Amygdala (tissue), 56 donors: ENCODE measurements at regions not wholly inside any gene's neighbourhood (a gene's known extent, or its start where the extent isn't known, plus 50 kb on each side); places are given as distances from the start of the nearest gene placed in this dataset.
"Not testable (repeated sequence)": the region's sequence is repeated elsewhere in the genome, so short reads cannot be mapped to it uniquely, and the experiment has no call there.

Experiments used
- DNase-seq, 56 donors: peaks; one replicate each; lab custom pipeline; 2025; lab: John Stamatoyannopoulos, UW

DNA sequence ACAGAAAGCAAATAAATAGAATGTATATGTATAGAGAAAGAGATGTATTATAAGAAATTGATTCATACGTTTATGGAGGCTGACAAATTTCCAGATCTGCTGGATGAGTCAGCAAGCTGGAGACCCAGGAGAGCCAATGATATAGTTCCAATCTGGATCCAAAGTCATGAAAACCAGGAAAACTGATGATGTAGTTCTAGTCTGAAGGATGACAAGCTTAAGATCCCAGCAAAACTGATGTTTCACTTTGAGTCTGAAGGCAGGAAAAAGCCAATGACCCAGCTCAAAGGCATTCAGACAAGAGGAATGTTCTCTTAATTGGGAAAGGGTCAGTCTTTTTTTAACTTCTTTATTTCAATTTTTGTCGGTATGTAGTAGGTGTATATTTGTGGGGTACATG, 102.6 kb downstream of the LHFPL1 start:
- DNase-seq = no peak

- DNase-seq = no peak
These were observed 108.3 kb downstream of the LHFPL1 start for GRCh38 chrX:112571388-112571787.

GRCh38 chrX:112555831-112556230, 123.9 kb downstream of the LHFPL1 start:
- DNase-seq = no peak

DNA sequence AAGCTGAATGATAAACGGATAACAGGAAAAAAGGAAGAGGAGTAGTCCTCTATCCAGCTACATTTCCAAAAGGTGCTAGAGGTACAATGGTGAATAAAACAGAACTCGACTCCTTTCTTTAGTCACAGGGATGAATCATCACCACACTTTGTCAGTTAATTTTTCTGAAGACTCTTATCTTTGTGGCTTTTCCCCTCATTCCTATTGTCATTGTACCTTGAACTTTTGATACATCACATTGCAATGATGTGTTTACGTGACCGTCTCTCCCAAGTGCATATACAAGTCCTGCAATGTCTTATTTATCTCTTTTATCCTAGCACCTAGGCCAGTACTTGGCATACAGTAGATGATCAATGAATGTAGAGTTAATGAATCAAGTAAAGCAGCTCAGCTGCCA, 134.7 kb downstream of the LHFPL1 start:
- DNase-seq = no peak

DNA sequence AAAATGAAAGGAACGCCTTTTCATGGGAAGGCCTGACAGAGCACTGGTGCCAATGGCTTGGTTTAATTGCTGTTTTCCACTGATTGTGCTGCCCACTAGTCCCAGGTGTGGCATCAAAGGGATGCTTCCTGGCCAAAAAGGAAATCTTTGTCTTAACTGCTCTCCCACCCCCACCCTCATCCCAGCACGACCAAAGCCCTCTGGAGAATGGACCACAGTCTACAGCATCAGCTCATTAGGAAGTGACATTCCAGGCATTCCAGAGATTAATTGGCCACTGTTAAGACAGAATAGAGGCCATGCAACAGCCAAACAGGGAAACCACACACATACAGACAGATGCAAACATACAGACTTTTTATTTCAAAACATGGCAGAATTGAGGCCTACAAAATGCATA, 143.2 kb downstream of the LHFPL1 start:
- DNase-seq = no peak

GRCh38 chrX:112527903-112528302, 151.8 kb downstream of the LHFPL1 start:
- DNase-seq = no peak

GRCh38 chrX:112521676-112522075, 158.1 kb downstream of the LHFPL1 start:
- no peak for DNase-seq

DNA sequence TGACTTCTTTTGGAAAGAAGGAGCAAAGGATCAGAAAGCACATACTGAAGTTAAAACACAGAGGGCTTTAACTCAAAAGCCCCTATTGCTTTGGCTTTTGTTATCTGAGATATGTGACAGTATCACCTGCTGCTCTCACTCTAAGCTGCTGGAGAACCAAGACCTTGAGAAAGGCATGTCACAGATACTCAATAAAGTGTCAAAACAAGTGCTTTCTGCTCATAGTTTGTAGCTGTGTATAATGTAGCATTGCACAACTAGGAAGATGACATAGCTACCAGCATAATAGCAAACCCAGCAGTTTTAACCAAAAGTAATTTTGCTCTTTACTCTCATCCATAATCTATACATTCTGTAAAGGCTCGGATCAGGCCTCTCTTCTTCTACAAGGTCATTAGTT, 159.6 kb downstream of the LHFPL1 start:
- no peak for DNase-seq

GRCh38 chrX:112513154-112513553, 166.6 kb downstream of the LHFPL1 start:
- no peak for DNase-seq

DNA sequence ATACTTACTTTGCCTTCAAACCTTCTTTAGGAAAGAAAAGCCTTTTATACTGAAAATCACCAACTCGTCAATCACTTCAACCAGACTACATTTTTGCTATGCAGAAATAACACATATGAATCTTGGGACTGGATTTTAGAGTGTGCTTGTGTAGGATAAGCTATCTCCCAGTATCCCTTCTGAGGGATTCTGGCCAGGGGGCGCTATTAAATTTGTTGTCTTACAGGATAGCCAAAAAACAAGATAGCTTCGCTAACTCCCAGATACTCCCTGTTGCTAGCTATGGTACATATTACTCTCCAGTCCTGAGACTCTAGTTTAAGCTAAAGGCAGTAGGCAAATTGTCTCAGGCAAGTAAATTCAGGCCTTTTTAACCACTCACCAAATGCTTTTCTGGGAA, 167.2 kb downstream of the LHFPL1 start:
- no peak for DNase-seq

GRCh38 chrX:112510629-112511028, 169.1 kb downstream of the LHFPL1 start:
- no peak for DNase-seq

- no peak for DNase-seq
These were observed 202.1 kb downstream of the LHFPL1 start for GRCh38 chrX:112477653-112478052.

DNA sequence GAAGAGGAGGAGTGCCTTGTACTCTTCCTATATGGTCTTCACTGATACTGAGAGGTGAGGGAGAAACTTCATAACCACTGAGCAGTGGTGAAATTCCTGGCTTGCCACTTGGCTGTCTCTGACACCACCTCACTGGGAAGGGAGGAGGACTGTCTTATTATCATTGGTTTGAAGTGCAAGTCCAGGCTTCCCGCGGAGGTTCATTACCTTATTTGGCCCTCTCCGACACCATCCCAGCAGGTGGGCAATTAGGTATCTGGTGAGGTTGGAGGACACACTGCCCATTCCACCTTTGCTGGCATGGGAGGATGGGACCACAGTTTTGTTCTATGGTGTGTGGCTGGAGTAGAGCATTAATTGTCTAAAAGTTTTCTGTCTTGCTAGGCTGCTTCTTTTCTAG, 206.1 kb downstream of the LHFPL1 start:
- no peak for DNase-seq

DNA sequence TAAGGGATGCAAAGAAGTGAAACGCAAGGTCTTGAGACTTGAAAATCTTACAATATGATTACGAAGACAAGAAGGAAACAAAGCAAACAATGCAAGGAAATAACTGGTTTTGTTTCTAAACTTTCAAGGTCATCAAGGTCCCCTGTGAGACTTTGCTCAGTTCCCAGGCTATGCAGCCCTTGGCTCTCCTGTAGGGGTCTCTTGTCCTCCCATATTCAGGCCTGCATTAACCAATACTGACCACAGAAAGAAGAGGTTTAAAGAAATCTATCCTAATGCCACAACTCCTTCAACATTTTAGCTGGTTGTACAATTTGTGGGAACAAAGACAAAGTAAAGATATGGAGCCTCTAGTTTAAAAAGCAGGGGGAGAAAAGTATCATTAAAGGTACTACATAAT, 209.2 kb downstream of the LHFPL1 start:
- no peak for DNase-seq

DNA sequence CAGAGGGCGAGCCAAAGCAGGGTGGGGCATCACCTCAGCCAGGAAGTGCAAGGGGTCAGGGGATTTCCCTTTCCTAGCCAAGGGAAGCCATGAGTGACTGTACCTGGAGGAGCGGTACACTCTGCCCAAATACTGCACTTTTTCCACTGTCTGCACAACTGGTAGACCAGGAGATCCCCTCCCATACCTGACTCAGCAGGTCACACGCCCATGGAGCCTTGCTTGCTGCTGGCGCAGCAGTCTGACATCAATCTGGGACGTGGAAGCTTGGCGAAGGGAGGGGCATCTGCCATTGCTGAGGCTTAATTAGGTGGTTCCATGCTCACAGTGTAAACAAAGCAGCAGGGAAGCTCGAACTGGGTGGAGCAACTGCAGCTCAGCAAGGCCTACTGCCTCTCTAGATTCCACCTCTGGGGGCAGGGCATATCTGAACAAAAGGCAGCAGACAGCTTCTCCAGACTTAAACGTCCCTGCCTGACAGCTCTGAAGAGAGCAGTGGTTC, 217.7 kb downstream of the LHFPL1 start:
- DNase-seq = not testable (repeated sequence)

- DNase-seq = no peak
These were observed 221.9 kb downstream of the LHFPL1 start for GRCh38 chrX:112457788-112458187.

DNA sequence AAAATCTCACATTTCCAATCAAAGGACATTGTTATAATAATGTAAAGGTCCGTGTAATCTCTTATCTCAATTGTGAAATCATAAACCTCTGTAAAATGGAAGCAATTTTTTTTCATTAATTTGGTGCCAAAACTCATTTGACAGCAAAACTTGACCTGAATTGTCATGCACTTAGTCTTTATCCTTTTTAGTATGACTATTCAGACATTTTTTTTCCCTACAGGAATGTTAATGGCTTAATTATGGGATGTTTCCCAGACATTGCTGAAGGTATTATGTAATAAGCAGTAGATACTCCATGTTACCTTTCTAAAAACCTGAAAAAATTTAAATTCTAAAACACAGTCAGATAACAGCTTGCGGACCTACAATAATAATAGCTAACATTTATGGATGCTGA, 228.9 kb downstream of the LHFPL1 start:
- no peak for DNase-seq

- DNase-seq = no peak
These were observed 239.5 kb downstream of the LHFPL1 start for GRCh38 chrX:112440277-112440676.

DNA sequence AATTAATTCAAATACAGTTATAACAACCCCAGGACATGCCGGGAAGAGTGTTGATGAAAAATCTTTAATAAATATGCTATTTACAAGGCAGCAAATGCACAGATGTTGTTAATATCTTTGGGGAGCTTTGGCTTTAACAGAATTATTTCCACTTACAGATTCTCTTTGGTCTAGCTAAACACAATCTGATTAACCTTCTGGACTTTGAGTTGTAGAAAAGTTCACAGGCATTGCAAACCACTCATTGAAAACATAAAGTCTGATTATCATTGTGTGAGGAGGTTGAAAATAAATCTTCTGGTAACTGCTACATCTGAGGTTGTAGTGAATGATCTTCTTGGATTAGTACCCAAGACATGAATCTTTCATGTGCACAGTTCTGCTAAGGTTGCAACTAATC, 255.6 kb downstream of the LHFPL1 start:
- no peak for DNase-seq

- DNase-seq = no peak
These were observed 288.4 kb downstream of the LHFPL1 start for GRCh38 chrX:112391313-112391712.

GRCh38 chrX:112381649-112382298, 298.0 kb downstream of the LHFPL1 start:
- peak in 2 of 56 donors; percentile 0 for DNase-seq

DNA sequence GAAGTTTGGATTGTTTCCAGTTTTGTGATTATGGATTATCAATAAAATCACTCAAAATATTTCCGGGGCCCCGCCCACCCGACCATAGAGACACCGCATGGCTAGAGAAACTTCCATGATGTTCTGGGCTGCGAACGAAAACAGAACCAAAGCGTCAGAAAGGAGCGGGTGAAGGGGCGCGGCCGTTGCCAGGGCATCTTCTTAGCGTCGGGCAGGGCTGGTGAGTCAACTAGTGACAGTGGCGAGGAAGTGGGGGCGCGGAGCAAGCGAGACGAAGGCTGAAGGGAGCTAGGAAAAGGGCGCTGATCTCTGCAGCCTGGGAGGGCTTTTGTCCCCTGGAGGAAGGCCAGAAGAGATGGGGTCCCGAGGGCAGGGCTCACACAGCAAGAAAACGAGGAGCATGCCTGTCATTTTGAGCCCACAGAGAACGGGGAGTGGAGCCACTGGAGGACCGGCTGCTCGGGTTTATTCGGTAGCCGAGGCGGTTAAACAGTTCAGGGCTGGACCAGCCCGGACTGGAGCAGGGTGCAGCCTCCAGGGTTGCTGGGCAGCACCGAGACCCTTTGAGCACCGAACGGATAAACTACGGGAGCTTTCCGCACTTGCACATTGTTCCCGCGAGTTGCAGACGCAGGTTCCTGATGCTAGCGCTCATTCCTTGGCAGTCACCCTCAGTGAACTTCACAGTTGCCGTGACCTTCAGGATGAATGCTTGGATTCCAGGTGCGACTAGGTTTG, 298.1 kb upstream of the TRPC5 start:
- no peak for DNase-seq
